ENCODE measurements at regions not wholly inside any gene's neighbourhood (a gene's known extent, or its start where the extent isn't known, plus 50 kb on each side); places are given as distances from the start of the nearest gene placed in this dataset.

DNA sequence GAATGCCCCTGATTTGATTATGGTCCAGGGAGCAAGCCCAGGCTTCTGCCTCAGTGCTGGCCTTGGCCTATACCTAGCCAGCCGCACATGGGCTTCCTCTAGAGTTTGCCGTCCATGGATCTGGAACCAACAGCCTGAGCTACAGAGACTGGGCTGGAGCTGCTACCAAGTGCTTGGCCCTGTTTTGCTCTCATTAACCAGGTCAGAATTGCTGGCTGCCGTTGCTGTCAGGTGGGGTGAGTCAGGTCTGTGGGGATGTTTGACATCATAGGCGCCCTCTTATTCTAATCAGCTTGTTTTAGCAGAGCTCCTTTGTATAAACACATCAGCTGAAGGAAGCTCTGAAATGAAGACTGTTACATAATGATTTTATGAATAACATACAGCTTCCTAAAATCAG lies 83.1 kb upstream of the PHACTR2 start:
- no peak for DNase-seq (ENCODE audit: low read depth)

DNA sequence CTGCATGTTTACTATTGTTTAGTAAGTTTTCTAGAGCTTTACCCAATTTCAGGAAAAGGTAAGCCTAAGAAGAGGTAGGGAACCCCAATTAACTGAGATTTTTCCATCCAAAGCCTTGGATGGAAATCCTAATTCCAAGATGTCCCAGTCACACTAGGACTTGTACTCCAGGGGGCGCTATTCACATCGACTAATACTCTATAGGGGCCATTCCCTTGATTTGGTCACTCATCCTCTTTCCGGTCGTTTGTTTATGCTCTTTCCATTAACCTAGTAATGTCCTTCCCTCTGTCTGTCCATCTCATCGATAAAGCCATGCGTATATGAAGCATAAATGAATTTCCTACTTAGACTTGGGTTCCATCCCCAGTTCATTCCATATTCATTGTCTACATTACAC lies 80.8 kb upstream of the FUCA2 start:
- DNase-seq (ENCODE audit: low read depth) = no peak

GRCh38 chr6:143591441-143591840 lies 79.9 kb upstream of the FUCA2 start:
- no peak for DNase-seq (ENCODE audit: low read depth)

DNA sequence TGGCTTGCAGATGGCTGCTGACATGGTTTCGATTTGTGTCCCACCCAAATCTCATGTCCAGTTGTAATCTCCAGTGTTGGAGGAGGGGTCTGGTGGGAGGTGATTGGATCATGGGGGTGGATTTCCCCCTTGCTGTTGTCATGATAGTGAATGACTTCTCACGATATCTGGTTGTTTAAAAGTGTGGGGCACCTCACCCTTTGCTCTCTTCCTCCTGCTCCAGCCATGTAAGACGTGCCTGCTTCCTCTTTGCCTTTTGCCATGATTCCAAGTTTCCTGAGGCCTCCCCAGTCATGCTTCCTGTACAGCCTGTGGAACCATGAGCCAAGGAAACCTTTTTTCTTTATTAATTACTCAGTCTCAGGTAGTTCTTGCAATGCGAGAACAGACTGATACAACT lies 77.6 kb upstream of the FUCA2 start:
- no peak for DNase-seq (ENCODE audit: low read depth)

- DNase-seq (ENCODE audit: low read depth) = no peak
These were observed 75.0 kb upstream of the FUCA2 start for GRCh38 chr6:143586557-143586956.

DNA sequence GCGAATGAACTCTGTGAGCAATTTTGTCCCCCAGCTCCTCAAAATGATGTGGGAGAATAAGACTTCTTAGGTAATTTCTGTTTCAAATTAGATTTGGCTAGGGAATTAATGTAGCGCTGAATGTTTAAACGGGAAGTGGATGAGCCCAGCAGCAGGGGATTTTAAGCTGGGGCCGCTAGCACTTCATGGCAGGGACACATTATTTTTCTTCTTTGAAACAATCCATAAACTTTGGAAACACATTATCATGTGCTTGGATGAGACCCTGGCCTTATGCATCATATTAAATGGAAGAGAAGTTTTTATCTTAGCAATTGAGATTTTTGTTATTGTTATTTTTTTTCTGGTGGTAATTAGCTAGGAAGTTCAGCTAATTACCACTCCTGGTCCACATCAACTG lies 74.2 kb upstream of the FUCA2 start:
- no peak for DNase-seq (ENCODE audit: low read depth)

GRCh38 chr6:143585241-143585640 lies 73.7 kb upstream of the FUCA2 start:
- no peak for DNase-seq (ENCODE audit: low read depth)

- DNase-seq (ENCODE audit: low read depth) = peak; percentile 55
These were observed 72.2 kb upstream of the FUCA2 start for GRCh38 chr6:143583542-143584327.

- no peak for DNase-seq (ENCODE audit: low read depth)
These were observed 70.4 kb upstream of the FUCA2 start for GRCh38 chr6:143581835-143582480.

DNA sequence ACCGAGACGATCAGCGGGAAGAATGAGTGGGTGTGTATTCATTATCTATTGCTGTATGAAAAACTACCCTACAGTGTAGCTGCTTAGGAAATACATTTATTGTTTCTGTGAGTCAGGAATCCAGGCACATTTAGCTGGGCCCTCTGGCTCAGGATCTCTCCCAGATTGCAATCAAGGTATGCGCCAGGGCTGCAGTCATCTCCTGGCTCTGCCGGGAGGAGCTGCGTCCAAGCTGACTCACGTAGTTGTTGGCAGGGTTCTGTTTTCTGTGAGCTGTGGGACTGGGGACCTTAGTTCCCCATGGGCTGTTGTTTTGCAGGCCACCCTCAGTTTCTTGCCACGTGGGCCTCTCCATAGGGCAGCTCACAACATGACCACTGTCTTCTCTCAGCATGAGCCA lies 68.2 kb upstream of the FUCA2 start:
- DNase-seq (ENCODE audit: low read depth) = peak; percentile 57

DNA sequence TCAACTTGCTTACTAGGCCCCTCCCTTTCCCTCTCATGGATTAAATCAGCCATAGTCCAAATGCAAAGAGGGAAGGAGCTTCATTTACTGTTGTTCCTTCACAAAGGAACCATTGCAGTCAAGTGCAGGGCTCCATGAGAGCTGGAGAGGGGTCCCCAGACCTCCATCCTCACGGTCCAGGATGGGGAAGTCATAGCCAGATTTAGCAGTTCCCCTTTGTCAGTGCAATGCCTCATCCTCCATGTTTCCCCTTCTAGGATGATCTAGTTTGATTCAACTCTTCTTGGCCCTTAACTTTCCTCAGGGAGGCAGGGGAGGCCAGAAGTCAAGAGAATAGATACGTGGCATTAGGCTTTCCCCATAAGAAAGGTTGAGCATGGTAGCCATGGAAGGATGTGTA lies 66.5 kb upstream of the FUCA2 start:
- no peak for DNase-seq (ENCODE audit: low read depth)

- DNase-seq (ENCODE audit: low read depth) = no peak
These were observed 64.4 kb upstream of the FUCA2 start for GRCh38 chr6:143575901-143576426.

- peak; percentile 85 for DNase-seq (ENCODE audit: low read depth)
These were observed 63.9 kb upstream of the FUCA2 start for GRCh38 chr6:143575440-143575839.

- DNase-seq (ENCODE audit: low read depth) = no peak
These were observed 58.8 kb upstream of the FUCA2 start for GRCh38 chr6:143570147-143570853.

GRCh38 chr6:143569040-143569439 lies 57.5 kb upstream of the FUCA2 start:
- no peak for DNase-seq (ENCODE audit: low read depth)

GRCh38 chr6:143564484-143565017 lies 53.0 kb upstream of the FUCA2 start:
- no peak for DNase-seq (ENCODE audit: low read depth)

- DNase-seq (ENCODE audit: low read depth) = no peak
These were observed 50.6 kb upstream of the FUCA2 start for GRCh38 chr6:143562143-143562542.
